ENCODE measurements at regions not wholly inside any gene's neighbourhood (a gene's known extent, or its start where the extent isn't known, plus 50 kb on each side); places are given as distances from the start of the nearest gene placed in this dataset.

GRCh38 chr20:22348010-22348409 lies 236.4 kb downstream of the FOXA2 start:
- H3K4me3 ChIP-seq = no peak overlapping the region
- H3K4me1 ChIP-seq (replicated peaks in 1 of 2) = no peaks in the 10 kb centered on the region
- no peak overlapping the region for H3K27ac ChIP-seq
- no peaks in the 10 kb centered on the region for H3K27me3 ChIP-seq
- no peaks in the 10 kb centered on the region for H3K36me3 ChIP-seq (replicated peaks in 1 of 2)
- intact Hi-C loops (cut with DNase I) = no loop called here
- 51 to 70% (median 66%) methylated on average over 4 of the region's 4 CpGs for WGBS, 4 donors
- no peak for TF ChIP-seq CTCF (IDR thresholded peaks at IDR 0.05)
- TF ChIP-seq POLR2A (IDR thresholded peaks at IDR 0.05) = no peak
- H3K9me3 ChIP-seq (replicated peaks in 1 of 3) = no peaks in the 10 kb centered on the region
- DNase-seq = no peak

GRCh38 chr20:22346716-22347115 lies 237.7 kb downstream of the FOXA2 start:
- Histone ChIP-seq H3K27ac (no peak overlapping the region), H3K9me3 (replicated peaks in 1 of 3) (no peaks in the 10 kb centered on the region), H3K4me1 (replicated peaks in 1 of 2) (no peaks in the 10 kb centered on the region), H3K36me3 (replicated peaks in 1 of 2) (no peaks in the 10 kb centered on the region), H3K27me3 (no peaks in the 10 kb centered on the region), H3K4me3 (no peak overlapping the region)
- no peak for DNase-seq
- WGBS, 4 donors = 50 to 63% (median 56%) methylated on average over 4 of the region's 4 CpGs
- intact Hi-C loops (cut with DNase I) = no loop called here
- TF ChIP-seq POLR2A (IDR thresholded peaks at IDR 0.05) (no peak), CTCF (IDR thresholded peaks at IDR 0.05) (no peak)

GRCh38 chr20:22343612-22344011 lies 240.8 kb downstream of the FOXA2 start:
- Histone ChIP-seq H3K27me3 (peaks cover 4% of the 10 kb centered on the region), H3K36me3 (replicated peaks in 1 of 2) (no peaks in the 10 kb centered on the region), H3K9me3 (replicated peaks in 1 of 3) (no peaks in the 10 kb centered on the region), H3K4me3 (no peak overlapping the region), H3K4me1 (replicated peaks in 1 of 2) (no peaks in the 10 kb centered on the region), H3K27ac (no peak overlapping the region)
- no peak for DNase-seq
- 92 to 96% (median 94%) methylated on average over 23 to 29 of the region's 29 CpGs for WGBS, 4 donors
- no peak for TF ChIP-seq POLR2A (IDR thresholded peaks at IDR 0.05)
- TF ChIP-seq CTCF (IDR thresholded peaks at IDR 0.05) = no peak
- intact Hi-C loops (cut with DNase I) = no loop called here

- intact Hi-C loops (cut with DNase I) = no loop called here
- Histone ChIP-seq H3K9me3 (replicated peaks in 1 of 3) (no peaks in the 10 kb centered on the region), H3K27ac (no peak overlapping the region), H3K4me1 (replicated peaks in 1 of 2) (no peaks in the 10 kb centered on the region), H3K36me3 (replicated peaks in 1 of 2) (no peaks in the 10 kb centered on the region), H3K4me3 (no peak overlapping the region), H3K27me3 (peaks cover 4% of the 10 kb centered on the region)
- TF ChIP-seq POLR2A (IDR thresholded peaks at IDR 0.05) (no peak), CTCF (IDR thresholded peaks at IDR 0.05) (no peak)
- 66 to 77% (median 73%) methylated on average over 4 of the region's 4 CpGs for WGBS, 4 donors
- no peak for DNase-seq
Measured at GRCh38 chr20:22342410-22342809, 242.0 kb downstream of the FOXA2 start.
